ENCODE measurements at regions not wholly inside any gene's neighbourhood (a gene's known extent, or its start where the extent isn't known, plus 50 kb on each side); places are given as distances from the start of the nearest gene placed in this dataset.

GRCh38 chr10:128543151-128543550, 416.9 kb upstream of the MKI67 start:
- CTCF ChIA-PET (ENCODE audit: low intra/inter-chr PET ratio), result no interaction called here
- no TSS peak for BruUV-seq (replicated peaks)

More at GRCh38 chr10:128543151-128543550, 416.9 kb upstream of the MKI67 start:
- FAIRE-seq (no peak), DNase-seq (ENCODE audit: extremely low read depth in 1 of 4, low spot score in 3 of 4) (no peak), ATAC-seq (no peak)
- intact Hi-C loops (cut with micrococcal nuclease), result no loop called here
- no peaks in the 10 kb centered on the region for H3K79me2 ChIP-seq (ENCODE audit: control insufficient read depth, insufficient read depth, low read length)
- TF ChIP-seq POLR2H (tag; IDR thresholded peaks at IDR 0.05; ENCODE audit: low read depth) (no peak), RB1 (IDR thresholded peaks at IDR 0.05; ENCODE audit: low read depth) (no peak), NR4A1 (CRISPR knock-in tag; IDR thresholded peaks at IDR 0.05) (no peak), NR4A1 (tag; IDR thresholded peaks at IDR 0.05) (no peak), MEF2A (IDR thresholded peaks at IDR 0.05; ENCODE audit: control insufficient read depth, low read depth, low read length) (no peak), ZNF609 (CRISPR knock-in tag; IDR thresholded peaks at IDR 0.05; ENCODE audit: borderline replicate concordance) (no peak), ZNF311 (CRISPR knock-in tag; IDR thresholded peaks at IDR 0.05) (no peak), PBX2 (CRISPR knock-in tag; IDR thresholded peaks at IDR 0.05; ENCODE audit: low read depth) (no peak), PBX2 (tag; conservative IDR thresholded peaks at IDR 0.05; ENCODE audit: low read depth) (no peak), FOS (IDR thresholded peaks at IDR 0.05; ENCODE audit: extremely low read depth, insufficient read length) (no peak), GTF2F1 (IDR thresholded peaks at IDR 0.05; ENCODE audit: low read depth, low read length) (no peak)
- TF ChIP-seq, protein P1, sequence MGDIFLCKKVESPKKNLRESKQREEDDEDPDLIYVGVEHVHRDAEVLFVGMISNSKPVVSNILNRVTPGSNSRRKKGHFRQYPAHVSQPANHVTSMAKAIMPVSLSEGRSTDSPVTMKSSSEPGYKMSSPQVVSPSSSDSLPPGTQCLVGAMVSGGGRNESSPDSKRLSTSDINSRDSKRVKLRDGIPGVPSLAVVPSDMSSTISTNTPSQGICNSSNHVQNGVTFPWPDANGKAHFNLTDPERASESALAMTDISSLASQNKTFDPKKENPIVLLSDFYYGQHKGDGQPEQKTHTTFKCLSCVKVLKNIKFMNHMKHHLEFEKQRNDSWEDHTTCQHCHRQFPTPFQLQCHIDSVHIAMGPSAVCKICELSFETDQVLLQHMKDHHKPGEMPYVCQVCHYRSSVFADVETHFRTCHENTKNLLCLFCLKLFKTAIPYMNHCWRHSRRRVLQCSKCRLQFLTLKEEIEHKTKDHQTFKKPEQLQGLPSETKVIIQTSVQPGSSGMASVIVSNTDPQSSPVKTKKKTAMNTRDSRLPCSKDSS (IDR thresholded peaks at IDR 0.05; ENCODE audit: low read depth, partially characterized antibody), result no peak
- TF ChIP-seq, protein P2, sequence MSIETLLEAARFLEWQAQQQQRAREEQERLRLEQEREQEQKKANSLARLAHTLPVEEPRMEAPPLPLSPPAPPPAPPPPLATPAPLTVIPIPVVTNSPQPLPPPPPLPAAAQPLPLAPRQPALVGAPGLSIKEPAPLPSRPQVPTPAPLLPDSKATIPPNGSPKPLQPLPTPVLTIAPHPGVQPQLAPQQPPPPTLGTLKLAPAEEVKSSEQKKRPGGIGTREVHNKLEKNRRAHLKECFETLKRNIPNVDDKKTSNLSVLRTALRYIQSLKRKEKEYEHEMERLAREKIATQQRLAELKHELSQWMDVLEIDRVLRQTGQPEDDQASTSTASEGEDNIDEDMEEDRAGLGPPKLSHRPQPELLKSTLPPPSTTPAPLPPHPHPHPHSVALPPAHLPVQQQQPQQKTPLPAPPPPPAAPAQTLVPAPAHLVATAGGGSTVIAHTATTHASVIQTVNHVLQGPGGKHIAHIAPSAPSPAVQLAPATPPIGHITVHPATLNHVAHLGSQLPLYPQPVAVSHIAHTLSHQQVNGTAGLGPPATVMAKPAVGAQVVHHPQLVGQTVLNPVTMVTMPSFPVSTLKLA (conservative IDR thresholded peaks at IDR 0.05), result no peak
- H3K9ac ChIP-seq (ENCODE audit: insufficient read depth in 1 of 2, low read depth in 2 of 2, low read length in 2 of 2), result no peak overlapping the region
- no peaks in the 10 kb centered on the region for H3K36me3 ChIP-seq (ENCODE audit: control insufficient read depth, insufficient read depth, low read length)
- H3K27ac ChIP-seq (ENCODE audit: extremely low read depth, low read depth, low read length), result no peak overlapping the region
- in situ Hi-C loops (cut with MboI), result no loop called here
- H3K27me3 ChIP-seq (ENCODE audit: control insufficient read depth in 2 of 2, insufficient read depth in 2 of 2, low read length in 2 of 2), result no peaks in the 10 kb centered on the region
- no peak overlapping the region for H3K4me2 ChIP-seq (ENCODE audit: insufficient read depth, low read length)
- no peaks in the 10 kb centered on the region for H4K20me1 ChIP-seq (replicated peaks; ENCODE audit: control insufficient read depth, insufficient read depth, low read length)
- H2AFZ ChIP-seq (ENCODE audit: low read depth, low read length), result peak overlapping the region; percentile 70; the same call in 1 of the 2 replicates
- peaks cover 7 to 12% of the 10 kb centered on the region in 2 experiments; a peak in 4 of 5 replicates for H3K4me1 ChIP-seq (replicated peaks in 1 of 2; ENCODE audit: control insufficient read depth in 2 of 2, insufficient read depth in 2 of 2, low read length in 2 of 2)
- WGBS (ENCODE audit: insufficient coverage, low coverage, missing lambda C conversion rate), result 68% methylated on average over 6 of the region's 12 CpGs
- H3K4me3 ChIP-seq, result no peak overlapping the region
- H3K9me3 ChIP-seq (replicated peaks; ENCODE audit: control insufficient read depth, insufficient read depth, low read depth, low read length), result no peaks in the 10 kb centered on the region
- POLR2A ChIA-PET, result interaction anchor here (1.8 kb wide), 1 partner anchor 12 kb away, joined by 5 read pairs; no protein-coding TSS in a partner anchor
- H3K9me1 ChIP-seq (ENCODE audit: control insufficient read depth, insufficient read depth, low read length), result no peaks in the 10 kb centered on the region

Measured in K562 (cell line).